ENCODE measurements at regions not wholly inside any gene's neighbourhood (a gene's known extent, or its start where the extent isn't known, plus 50 kb on each side); places are given as distances from the start of the nearest gene placed in this dataset.

GRCh38 chr13:107005577-107005976 is 437.6 kb upstream of the ARGLU1 start:
- Histone ChIP-seq H3K9me3 (ENCODE audit: low read depth) (no peaks in the 10 kb centered on the region), H3K4me2 (peak overlapping the region; percentile 47), H3K4me3 (no peak overlapping the region), H3K4me1 (ENCODE audit: insufficient read depth) (peaks cover 9% of the 10 kb centered on the region), H3K36me3 (replicated peaks; ENCODE audit: insufficient read depth, low read depth) (no peaks in the 10 kb centered on the region), H3K27me3 (no peaks in the 10 kb centered on the region), H3K79me2 (no peaks in the 10 kb centered on the region), H3K27ac (peak overlapping the region; percentile 61), H2AFZ (no peak overlapping the region), H3K9me2 (replicated peaks; ENCODE audit: insufficient read depth) (no peaks in the 10 kb centered on the region), H4K20me1 (ENCODE audit: insufficient read depth, poor library complexity, severe bottlenecking) (no peaks in the 10 kb centered on the region)
- TF ChIP-seq CTCF (IDR thresholded peaks at IDR 0.05; ENCODE audit: poor library complexity) = no peak
- TF ChIP-seq EZH2 (IDR thresholded peaks at IDR 0.05; ENCODE audit: borderline replicate concordance) = no peak
- no peak for TF ChIP-seq EZH2phosphoT487 (IDR thresholded peaks at IDR 0.05; ENCODE audit: low read depth, severe bottlenecking, unreplicated experiment)
- WGBS (ENCODE audit: low lambda C conversion rate, missing lambda C conversion rate) = 56% methylated on average over 4 of the region's 4 CpGs
- DNase-seq (ENCODE audit: low spot score) = peak; percentile 11

- peak overlapping the region; percentile 43 for H3K27ac ChIP-seq
- H3K4me1 ChIP-seq (ENCODE audit: insufficient read depth) = peaks cover 9% of the 10 kb centered on the region
- no peaks in the 10 kb centered on the region for H3K79me2 ChIP-seq
- H3K36me3 ChIP-seq (replicated peaks; ENCODE audit: insufficient read depth, low read depth) = no peaks in the 10 kb centered on the region
- DNase-seq (ENCODE audit: low spot score) = no peak
- H4K20me1 ChIP-seq (ENCODE audit: insufficient read depth, poor library complexity, severe bottlenecking) = no peaks in the 10 kb centered on the region
- no peak overlapping the region for H3K4me2 ChIP-seq
- no peaks in the 10 kb centered on the region for H3K27me3 ChIP-seq
- H2AFZ ChIP-seq = no peak overlapping the region
- H3K4me3 ChIP-seq = no peak overlapping the region
- H3K9me3 ChIP-seq (ENCODE audit: low read depth) = no peaks in the 10 kb centered on the region
- 64% methylated on average over 3 of the region's 3 CpGs for WGBS (ENCODE audit: low lambda C conversion rate, missing lambda C conversion rate)
- no peaks in the 10 kb centered on the region for H3K9me2 ChIP-seq (replicated peaks; ENCODE audit: insufficient read depth)
- TF ChIP-seq CTCF (IDR thresholded peaks at IDR 0.05; ENCODE audit: poor library complexity) (no peak), EZH2 (IDR thresholded peaks at IDR 0.05; ENCODE audit: borderline replicate concordance) (no peak), EZH2phosphoT487 (IDR thresholded peaks at IDR 0.05; ENCODE audit: low read depth, severe bottlenecking, unreplicated experiment) (no peak)
Observed at GRCh38 chr13:107003911-107004310, 436.0 kb upstream of the ARGLU1 start.

GRCh38 chr13:106998664-106999063 is 430.7 kb upstream of the ARGLU1 start:
- 67% methylated on average over 5 of the region's 5 CpGs for WGBS (ENCODE audit: low lambda C conversion rate, missing lambda C conversion rate)
- Histone ChIP-seq H3K36me3 (replicated peaks; ENCODE audit: insufficient read depth, low read depth) (no peaks in the 10 kb centered on the region), H3K4me1 (ENCODE audit: insufficient read depth) (peaks cover 19% of the 10 kb centered on the region), H3K9me3 (ENCODE audit: low read depth) (no peaks in the 10 kb centered on the region), H3K27me3 (no peaks in the 10 kb centered on the region), H3K79me2 (no peaks in the 10 kb centered on the region), H3K9me2 (replicated peaks; ENCODE audit: insufficient read depth) (no peaks in the 10 kb centered on the region), H3K4me3 (no peak overlapping the region), H3K4me2 (no peak overlapping the region), H3K27ac (no peak overlapping the region), H2AFZ (no peak overlapping the region), H4K20me1 (ENCODE audit: insufficient read depth, poor library complexity, severe bottlenecking) (no peaks in the 10 kb centered on the region)
- TF ChIP-seq CTCF (IDR thresholded peaks at IDR 0.05; ENCODE audit: poor library complexity) (no peak), EZH2phosphoT487 (IDR thresholded peaks at IDR 0.05; ENCODE audit: low read depth, severe bottlenecking, unreplicated experiment) (no peak), EZH2 (IDR thresholded peaks at IDR 0.05; ENCODE audit: borderline replicate concordance) (no peak)
- DNase-seq (ENCODE audit: low spot score) = no peak

GRCh38 chr13:106997696-106998095 is 429.8 kb upstream of the ARGLU1 start:
- Histone ChIP-seq H3K4me1 (ENCODE audit: insufficient read depth) (peaks cover 19% of the 10 kb centered on the region), H3K4me2 (peak overlapping the region; percentile 12), H3K9me3 (ENCODE audit: low read depth) (no peaks in the 10 kb centered on the region), H2AFZ (no peak overlapping the region), H3K36me3 (replicated peaks; ENCODE audit: insufficient read depth, low read depth) (no peaks in the 10 kb centered on the region), H3K79me2 (no peaks in the 10 kb centered on the region), H3K27ac (peak overlapping the region; percentile 8), H3K9me2 (replicated peaks; ENCODE audit: insufficient read depth) (no peaks in the 10 kb centered on the region), H4K20me1 (ENCODE audit: insufficient read depth, poor library complexity, severe bottlenecking) (no peaks in the 10 kb centered on the region), H3K27me3 (no peaks in the 10 kb centered on the region), H3K4me3 (no peak overlapping the region)
- 57% methylated on average over 4 of the region's 4 CpGs for WGBS (ENCODE audit: low lambda C conversion rate, missing lambda C conversion rate)
- TF ChIP-seq EZH2 (IDR thresholded peaks at IDR 0.05; ENCODE audit: borderline replicate concordance) = no peak
- TF ChIP-seq CTCF (IDR thresholded peaks at IDR 0.05; ENCODE audit: poor library complexity) = no peak
- no peak for DNase-seq (ENCODE audit: low spot score)

All from hepatocyte (in vitro differentiated cells).